Activated CD8-positive, alpha-beta memory T cell treated with anti-CD3 and anti-CD28 coated beads, Interleukin-2, amount 10 ng/mL, durations not matched to agents 7 days and 5 days (primary cell): ENCODE measurements at regions not wholly inside any gene's neighbourhood (a gene's known extent, or its start where the extent isn't known, plus 50 kb on each side); places are given as distances from the start of the nearest gene placed in this dataset.
"Not testable (repeated sequence)": the region's sequence is repeated elsewhere in the genome, so short reads cannot be mapped to it uniquely, and the experiment has no call there.

Experiments used
- ATAC-seq: fragments of 150-1000 bp; cut with Tn5 transposase; one replicate; pipeline ENCODE4 v1.10.0; 2021; ENCODE audit warnings: moderate library complexity
- CTCF ChIA-PET: fragments of 350-600 bp; sonication (Branson Sonifier 250); formaldehyde crosslinking; loops from one replicate; lab custom pipeline; 2021; ENCODE audit warnings: antibody characterized with exemption; lab: Charles Lee
- DNase-seq: peaks from one replicate; pipeline ENCODE4 v3.0.0-alpha.2; 2020
- H3K27ac Mint-ChIP-seq: one replicate; pipeline ENCODE4 v1.8.0; 2021; ENCODE audit warnings: mild to moderate bottlenecking, mixed read lengths
- H3K27me3 Mint-ChIP-seq: one replicate; pipeline ENCODE4 v1.8.0; 2021; ENCODE audit warnings: mixed read lengths
- H3K36me3 Mint-ChIP-seq: one replicate; pipeline ENCODE4 v1.8.0; 2021; ENCODE audit warnings: mild to moderate bottlenecking, mixed read lengths
- H3K4me1 Mint-ChIP-seq: one replicate; pipeline ENCODE4 v1.8.0; 2021; ENCODE audit warnings: mixed read lengths
- H3K4me3 Mint-ChIP-seq: one replicate; pipeline ENCODE4 v1.8.0; 2021; ENCODE audit warnings: mild to moderate bottlenecking, moderate library complexity, mixed read lengths
- H3K9me3 Mint-ChIP-seq: one replicate; pipeline ENCODE4 v1.8.0; 2022; ENCODE audit warnings: low read depth, mixed read lengths

- H3K4me3 Mint-ChIP-seq, H3K36me3 Mint-ChIP-seq, H3K9me3 Mint-ChIP-seq, ATAC-seq, CTCF ChIA-PET, H3K27ac Mint-ChIP-seq, H3K4me1 Mint-ChIP-seq, H3K27me3 Mint-ChIP-seq, DNase-seq: not testable (repeated sequence)
Measured at GRCh38 chr6:68195753-68196152, 439.3 kb upstream of the ADGRB3 start.

DNA sequence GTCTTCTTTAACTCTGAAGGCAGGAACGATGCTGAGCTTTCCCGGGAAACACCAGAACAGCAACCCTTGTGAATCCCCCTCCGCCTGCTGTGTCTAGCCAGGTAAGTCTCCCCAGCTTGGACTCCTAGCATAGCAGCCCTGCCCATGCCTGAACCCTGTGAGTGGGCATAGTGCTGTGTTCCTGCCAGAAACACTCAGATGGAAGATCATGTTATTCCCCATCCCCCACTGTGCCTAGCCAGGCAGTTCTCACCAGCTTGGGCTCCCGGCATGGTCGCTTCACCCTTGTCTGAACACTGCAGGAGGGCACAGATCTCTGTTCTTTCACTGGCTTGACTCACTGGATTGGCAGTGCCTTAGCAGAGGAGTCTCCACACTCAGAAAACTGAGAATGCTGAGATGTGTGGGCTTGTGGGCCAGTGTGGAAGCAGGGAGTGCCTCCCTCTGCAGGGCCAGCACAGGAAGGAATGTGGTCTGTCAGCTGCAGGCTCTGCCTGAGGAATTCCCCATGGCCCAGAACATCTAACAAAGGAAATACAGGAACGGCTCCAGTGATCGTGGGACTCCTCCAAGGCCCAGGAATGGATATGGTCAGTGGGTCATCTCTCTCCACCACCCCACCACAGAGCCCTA lies 440.1 kb upstream of the ADGRB3 start:
- Mint-ChIP-seq H3K27me3 (no peaks in the 10 kb centered on the region), H3K36me3 (no peaks in the 10 kb centered on the region), H3K27ac (no peak overlapping the region), H3K4me3 (no peak overlapping the region), H3K9me3 (no peaks in the 10 kb centered on the region), H3K4me1 (no peaks in the 10 kb centered on the region)
- DNase-seq (no peak), ATAC-seq (no peak)
- CTCF ChIA-PET = no interaction called here

- Mint-ChIP-seq H3K4me3 (no peak overlapping the region), H3K4me1 (no peaks in the 10 kb centered on the region), H3K36me3 (no peaks in the 10 kb centered on the region), H3K27ac (no peak overlapping the region), H3K27me3 (no peaks in the 10 kb centered on the region), H3K9me3 (no peaks in the 10 kb centered on the region)
- ATAC-seq = no peak
- CTCF ChIA-PET = no interaction called here
- no peak for DNase-seq
Measured at GRCh38 chr6:68192988-68193387, 442.1 kb upstream of the ADGRB3 start.

DNA sequence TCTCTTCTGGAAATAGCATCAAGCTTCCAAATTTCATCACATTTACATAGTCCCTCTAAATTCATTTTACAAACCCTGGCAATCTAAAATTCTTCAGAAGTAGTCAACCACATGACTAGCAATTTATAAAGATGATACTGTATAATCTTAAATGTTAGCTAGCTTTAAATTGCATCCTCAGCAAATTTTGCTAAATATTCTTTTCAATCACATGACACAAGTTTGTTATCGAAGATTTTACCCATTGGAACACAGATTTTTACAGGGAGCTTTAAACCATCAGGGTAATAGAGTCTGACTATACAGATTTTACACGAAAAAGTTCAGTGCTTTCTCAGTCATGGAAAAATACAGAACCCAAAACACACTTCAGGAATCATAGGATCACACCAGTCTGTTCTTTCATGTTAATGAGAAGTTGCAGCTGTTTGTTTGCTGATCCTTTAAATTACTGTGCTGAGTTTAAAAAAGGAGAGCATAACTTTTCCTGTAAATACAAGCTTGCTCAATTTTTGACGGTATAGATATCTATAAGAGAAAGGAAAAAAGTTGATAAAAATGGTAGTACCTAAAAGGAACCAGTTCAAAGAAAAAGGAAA lies 445.8 kb upstream of the ADGRB3 start:
- H3K9me3 Mint-ChIP-seq = peaks cover 4% of the 10 kb centered on the region
- H3K27ac Mint-ChIP-seq = no peak overlapping the region
- DNase-seq (no peak), ATAC-seq (no peak)
- no peaks in the 10 kb centered on the region for H3K36me3 Mint-ChIP-seq
- CTCF ChIA-PET = no interaction called here
- H3K4me1 Mint-ChIP-seq = no peaks in the 10 kb centered on the region
- H3K4me3 Mint-ChIP-seq = no peak overlapping the region
- H3K27me3 Mint-ChIP-seq = no peaks in the 10 kb centered on the region

DNA sequence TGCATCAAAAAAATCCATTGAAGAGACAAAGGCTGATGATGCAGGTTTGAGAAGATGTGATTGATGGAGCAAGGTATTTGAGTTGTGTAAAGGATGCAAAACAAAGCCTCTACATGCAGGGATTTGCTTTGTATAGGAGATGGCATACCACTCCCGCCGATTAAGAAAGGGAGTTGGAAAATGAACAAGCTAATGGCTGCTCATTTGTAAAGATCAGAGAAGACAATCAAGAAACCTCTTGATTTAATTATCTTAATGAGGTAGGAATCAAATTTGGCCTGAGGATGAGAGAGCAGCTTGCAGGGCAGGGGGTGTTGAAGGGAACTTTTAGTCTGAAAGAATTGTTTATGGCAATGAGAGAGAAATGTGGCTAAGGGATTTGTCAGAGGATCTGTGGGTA lies 448.2 kb upstream of the ADGRB3 start:
- no peaks in the 10 kb centered on the region for H3K27me3 Mint-ChIP-seq
- H3K9me3 Mint-ChIP-seq = peaks cover 7% of the 10 kb centered on the region
- DNase-seq (no peak), ATAC-seq (no peak)
- H3K27ac Mint-ChIP-seq = no peak overlapping the region
- no peaks in the 10 kb centered on the region for H3K36me3 Mint-ChIP-seq
- no peak overlapping the region for H3K4me3 Mint-ChIP-seq
- no peaks in the 10 kb centered on the region for H3K4me1 Mint-ChIP-seq
- CTCF ChIA-PET = no interaction called here

DNA sequence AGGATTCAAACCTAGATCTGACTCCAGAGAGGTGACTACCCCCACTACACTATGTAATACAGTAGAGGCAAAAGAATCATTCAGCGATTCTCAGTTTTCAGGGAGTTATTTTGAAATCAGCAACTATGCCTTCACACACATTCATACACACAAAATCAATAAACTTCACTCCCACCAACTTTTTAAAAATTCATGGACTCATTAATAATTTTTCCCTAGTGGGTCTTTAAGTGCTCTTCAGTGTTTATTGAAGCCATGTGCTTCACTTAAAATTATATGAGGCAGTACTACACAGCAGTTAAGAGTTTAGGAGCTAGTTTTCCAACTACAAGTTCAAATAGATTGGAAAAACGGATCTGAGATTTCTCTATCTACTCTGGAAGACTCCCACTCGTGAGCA lies 452.7 kb upstream of the ADGRB3 start:
- Mint-ChIP-seq H3K9me3 (peaks cover 10% of the 10 kb centered on the region), H3K4me1 (no peaks in the 10 kb centered on the region), H3K4me3 (no peak overlapping the region), H3K36me3 (no peaks in the 10 kb centered on the region), H3K27me3 (no peaks in the 10 kb centered on the region), H3K27ac (no peak overlapping the region)
- CTCF ChIA-PET = no interaction called here
- no peak for ATAC-seq
- DNase-seq = no peak

DNA sequence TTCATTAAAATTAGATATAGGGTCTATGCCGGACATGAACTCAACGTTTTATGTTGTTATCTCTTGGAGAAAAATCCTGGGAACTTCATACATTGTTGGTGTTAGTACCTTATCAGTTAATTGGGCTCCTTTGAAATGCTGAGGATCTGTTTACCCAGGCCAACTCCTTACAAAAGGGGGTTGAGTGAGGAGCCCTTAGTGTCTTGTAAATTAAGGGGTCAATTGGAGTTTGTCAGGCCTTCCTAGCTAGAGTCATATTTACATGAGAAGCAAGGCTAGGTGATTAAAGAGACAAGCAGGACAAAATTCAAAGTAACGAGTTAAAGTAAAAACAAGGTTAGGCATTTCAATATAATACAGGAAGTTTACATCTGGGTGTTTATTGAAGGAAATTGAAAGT lies 454.1 kb upstream of the ADGRB3 start:
- H3K36me3 Mint-ChIP-seq, H3K27me3 Mint-ChIP-seq: not testable (repeated sequence)

DNA sequence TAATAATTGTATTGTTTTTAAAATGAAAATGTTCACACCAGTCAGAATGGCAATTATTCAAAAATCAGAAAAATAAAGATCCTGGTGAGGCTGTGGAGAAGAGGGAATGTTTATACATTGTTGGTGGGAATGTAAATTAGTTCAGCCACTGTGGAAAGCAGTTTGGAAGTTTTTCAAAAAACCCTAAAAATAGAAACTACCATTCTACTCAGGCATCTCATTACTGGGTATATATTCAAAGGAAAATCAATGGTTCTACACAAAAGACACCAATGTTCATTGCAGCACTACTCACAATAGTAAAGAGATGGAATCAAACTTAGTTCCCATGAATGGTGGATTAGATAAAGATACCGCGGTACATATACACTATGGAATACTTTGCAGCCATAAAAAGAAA lies 461.5 kb upstream of the ADGRB3 start:
- CTCF ChIA-PET = no interaction called here
- Mint-ChIP-seq H3K4me3 (no peak overlapping the region), H3K27ac (no peak overlapping the region), H3K36me3 (no peaks in the 10 kb centered on the region), H3K9me3 (peaks cover 7% of the 10 kb centered on the region), H3K4me1 (no peaks in the 10 kb centered on the region), H3K27me3 (no peaks in the 10 kb centered on the region)
- DNase-seq (no peak), ATAC-seq (no peak)

More for the DNA sequence above, 454.1 kb upstream of the ADGRB3 start:
- H3K4me1 Mint-ChIP-seq, H3K9me3 Mint-ChIP-seq, DNase-seq, CTCF ChIA-PET, ATAC-seq, H3K4me3 Mint-ChIP-seq, H3K27ac Mint-ChIP-seq: not testable (repeated sequence)

DNA sequence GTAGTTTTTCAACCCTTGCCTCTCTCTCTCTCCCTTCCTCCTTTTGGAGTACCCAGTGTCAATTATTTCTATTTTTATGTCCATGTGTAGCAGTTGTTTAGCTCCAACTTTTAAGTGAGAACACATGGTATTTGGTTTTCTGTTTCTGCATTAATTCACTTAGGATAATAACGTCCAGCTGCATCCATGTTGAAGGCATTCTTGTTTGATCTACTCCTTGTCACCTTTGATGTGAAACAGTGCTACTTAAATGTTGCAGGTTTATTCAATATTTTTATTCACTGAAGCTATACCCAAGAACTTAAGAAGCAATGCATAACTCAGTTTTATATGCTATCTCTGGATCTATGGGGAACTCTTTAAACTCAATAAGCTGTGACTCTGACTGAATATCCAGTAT lies 465.2 kb upstream of the ADGRB3 start:
- Mint-ChIP-seq H3K9me3 (peaks cover 3% of the 10 kb centered on the region), H3K36me3 (no peaks in the 10 kb centered on the region), H3K4me1 (no peaks in the 10 kb centered on the region), H3K27ac (no peak overlapping the region), H3K27me3 (no peaks in the 10 kb centered on the region), H3K4me3 (no peak overlapping the region)
- DNase-seq (no peak), ATAC-seq (no peak)
- CTCF ChIA-PET = no interaction called here

- DNase-seq (no peak), ATAC-seq (no peak)
- H3K9me3 Mint-ChIP-seq = no peaks in the 10 kb centered on the region
- H3K27ac Mint-ChIP-seq = no peak overlapping the region
- H3K27me3 Mint-ChIP-seq = no peaks in the 10 kb centered on the region
- CTCF ChIA-PET = no interaction called here
- no peak overlapping the region for H3K4me3 Mint-ChIP-seq
- H3K36me3 Mint-ChIP-seq = no peaks in the 10 kb centered on the region
- no peaks in the 10 kb centered on the region for H3K4me1 Mint-ChIP-seq
Measured at GRCh38 chr6:68167604-68168003, 467.5 kb upstream of the ADGRB3 start.

- H3K4me1 Mint-ChIP-seq, H3K9me3 Mint-ChIP-seq, H3K27me3 Mint-ChIP-seq, H3K36me3 Mint-ChIP-seq, CTCF ChIA-PET, ATAC-seq, H3K27ac Mint-ChIP-seq, DNase-seq, H3K4me3 Mint-ChIP-seq: not testable (repeated sequence)
Measured at GRCh38 chr6:68160812-68161211, 474.3 kb upstream of the ADGRB3 start.

GRCh38 chr6:68160348-68160747 lies 474.7 kb upstream of the ADGRB3 start:
- CTCF ChIA-PET = no interaction called here
- Mint-ChIP-seq H3K9me3 (peaks cover 10% of the 10 kb centered on the region), H3K36me3 (no peaks in the 10 kb centered on the region)

DNA sequence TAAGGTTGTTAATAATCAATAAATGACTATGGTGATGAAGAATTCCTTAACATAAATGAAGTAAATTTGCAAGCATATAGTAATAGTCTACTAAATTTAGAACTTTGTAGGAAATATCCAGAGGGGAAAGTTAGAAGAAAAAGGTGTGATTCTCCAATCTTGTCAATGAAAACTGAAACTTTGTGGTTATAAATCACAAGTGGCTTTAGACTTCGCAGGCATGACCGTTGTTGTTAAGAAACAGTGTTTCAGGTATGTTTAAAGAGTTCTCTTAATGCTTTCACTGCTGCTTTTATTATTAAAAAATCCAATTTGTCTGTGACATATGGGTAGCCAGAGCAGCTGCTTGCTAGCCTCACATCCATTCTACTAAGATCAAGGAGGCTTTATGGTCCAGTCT lies 475.6 kb upstream of the ADGRB3 start:
- Mint-ChIP-seq H3K36me3 (no peaks in the 10 kb centered on the region), H3K9me3 (peaks cover 10% of the 10 kb centered on the region), H3K27me3 (no peaks in the 10 kb centered on the region), H3K27ac (no peak overlapping the region), H3K4me1 (no peaks in the 10 kb centered on the region), H3K4me3 (no peak overlapping the region)
- CTCF ChIA-PET = no interaction called here
- DNase-seq (no peak), ATAC-seq (no peak)

More at GRCh38 chr6:68160348-68160747, 474.7 kb upstream of the ADGRB3 start:
- Mint-ChIP-seq H3K27me3 (no peaks in the 10 kb centered on the region), H3K4me3 (no peak overlapping the region), H3K27ac (no peak overlapping the region), H3K4me1 (no peaks in the 10 kb centered on the region)
- ATAC-seq (no peak), DNase-seq (no peak)

- Mint-ChIP-seq H3K4me3 (no peak overlapping the region), H3K9me3 (peaks cover 12% of the 10 kb centered on the region), H3K27me3 (no peaks in the 10 kb centered on the region), H3K36me3 (no peaks in the 10 kb centered on the region), H3K27ac (no peak overlapping the region), H3K4me1 (no peaks in the 10 kb centered on the region)
- CTCF ChIA-PET = no interaction called here
- ATAC-seq (no peak), DNase-seq (no peak)
Measured at GRCh38 chr6:68158256-68158655, 476.8 kb upstream of the ADGRB3 start.
